ENCODE measurements at regions not wholly inside any gene's neighbourhood (a gene's known extent, or its start where the extent isn't known, plus 50 kb on each side); places are given as distances from the start of the nearest gene placed in this dataset.

DNA sequence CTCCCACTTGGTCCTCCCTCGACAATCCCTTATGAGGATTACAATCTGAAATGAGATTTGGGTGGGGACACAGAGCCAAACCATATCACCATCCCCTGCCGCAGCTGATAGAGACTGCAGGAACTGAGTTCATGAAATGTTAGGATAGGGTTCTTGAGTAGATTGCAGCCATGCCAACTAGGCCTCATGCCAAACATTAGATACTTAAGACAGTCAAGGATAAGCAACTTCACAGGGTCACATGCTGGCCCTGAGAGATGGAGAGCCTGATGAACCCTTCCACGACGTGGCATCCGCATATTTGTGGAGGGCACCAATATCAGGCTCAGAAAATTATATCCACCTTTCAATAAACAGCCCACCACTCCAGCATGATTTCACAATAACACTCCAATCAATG, 121.3 kb downstream of the ALDH8A1 start:
- Histone ChIP-seq H3K4me3 (no peak overlapping the region), H3K4me1 (no peaks in the 10 kb centered on the region), H3K4me2 (no peak overlapping the region), H3K27ac (no peak overlapping the region), H3K9me3 (0 out of 3 replicates have a peak, but pooled peaks cover 3% of the 10 kb centered on the region)
- 78% methylated on average over 5 of the region's 5 CpGs for WGBS (ENCODE audit: missing lambda C conversion rate)
- ChIA-PET CTCF (interaction anchor here (1.9 kb wide), 1 partner anchor 672 kb away, joined by 8 read pairs; no protein-coding TSS in a partner anchor), POLR2A (no interaction called here)
- TF ChIP-seq, protein P1, sequence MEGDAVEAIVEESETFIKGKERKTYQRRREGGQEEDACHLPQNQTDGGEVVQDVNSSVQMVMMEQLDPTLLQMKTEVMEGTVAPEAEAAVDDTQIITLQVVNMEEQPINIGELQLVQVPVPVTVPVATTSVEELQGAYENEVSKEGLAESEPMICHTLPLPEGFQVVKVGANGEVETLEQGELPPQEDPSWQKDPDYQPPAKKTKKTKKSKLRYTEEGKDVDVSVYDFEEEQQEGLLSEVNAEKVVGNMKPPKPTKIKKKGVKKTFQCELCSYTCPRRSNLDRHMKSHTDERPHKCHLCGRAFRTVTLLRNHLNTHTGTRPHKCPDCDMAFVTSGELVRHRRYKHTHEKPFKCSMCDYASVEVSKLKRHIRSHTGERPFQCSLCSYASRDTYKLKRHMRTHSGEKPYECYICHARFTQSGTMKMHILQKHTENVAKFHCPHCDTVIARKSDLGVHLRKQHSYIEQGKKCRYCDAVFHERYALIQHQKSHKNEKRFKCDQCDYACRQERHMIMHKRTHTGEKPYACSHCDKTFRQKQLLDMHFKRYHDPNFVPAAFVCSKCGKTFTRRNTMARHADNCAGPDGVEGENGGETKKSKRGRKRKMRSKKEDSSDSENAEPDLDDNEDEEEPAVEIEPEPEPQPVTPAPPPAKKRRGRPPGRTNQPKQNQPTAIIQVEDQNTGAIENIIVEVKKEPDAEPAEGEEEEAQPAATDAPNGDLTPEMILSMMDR (IDR thresholded peaks at IDR 0.05) = no peak
- TF ChIP-seq JUN (IDR thresholded peaks at IDR 0.05) = no peak
- no peak for TF ChIP-seq ESRRA (IDR thresholded peaks at IDR 0.05; ENCODE audit: borderline replicate concordance, low read length)
- TF ChIP-seq, protein P2, sequence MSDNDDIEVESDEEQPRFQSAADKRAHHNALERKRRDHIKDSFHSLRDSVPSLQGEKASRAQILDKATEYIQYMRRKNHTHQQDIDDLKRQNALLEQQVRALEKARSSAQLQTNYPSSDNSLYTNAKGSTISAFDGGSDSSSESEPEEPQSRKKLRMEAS (IDR thresholded peaks at IDR 0.05) = no peak
- no peak for TF ChIP-seq CHD2 (IDR thresholded peaks at IDR 0.05; ENCODE audit: low read length, partially characterized antibody)
- no peak for TF ChIP-seq HOXB5 (CRISPR knock-in tag; IDR thresholded peaks at IDR 0.05)
- no peak for TF ChIP-seq ZFP36 (IDR thresholded peaks at IDR 0.05; ENCODE audit: borderline replicate concordance, partially characterized antibody)
- no peak for TF ChIP-seq BHLHE40 (IDR thresholded peaks at IDR 0.05; ENCODE audit: low read depth, low read length)
- TF ChIP-seq, protein P3, sequence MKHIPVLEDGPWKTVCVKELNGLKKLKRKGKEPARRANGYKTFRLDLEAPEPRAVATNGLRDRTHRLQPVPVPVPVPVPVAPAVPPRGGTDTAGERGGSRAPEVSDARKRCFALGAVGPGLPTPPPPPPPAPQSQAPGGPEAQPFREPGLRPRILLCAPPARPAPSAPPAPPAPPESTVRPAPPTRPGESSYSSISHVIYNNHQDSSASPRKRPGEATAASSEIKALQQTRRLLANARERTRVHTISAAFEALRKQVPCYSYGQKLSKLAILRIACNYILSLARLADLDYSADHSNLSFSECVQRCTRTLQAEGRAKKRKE (CRISPR knock-in tag; IDR thresholded peaks at IDR 0.05; ENCODE audit: low read depth) = no peak
- TF ChIP-seq, protein P4, sequence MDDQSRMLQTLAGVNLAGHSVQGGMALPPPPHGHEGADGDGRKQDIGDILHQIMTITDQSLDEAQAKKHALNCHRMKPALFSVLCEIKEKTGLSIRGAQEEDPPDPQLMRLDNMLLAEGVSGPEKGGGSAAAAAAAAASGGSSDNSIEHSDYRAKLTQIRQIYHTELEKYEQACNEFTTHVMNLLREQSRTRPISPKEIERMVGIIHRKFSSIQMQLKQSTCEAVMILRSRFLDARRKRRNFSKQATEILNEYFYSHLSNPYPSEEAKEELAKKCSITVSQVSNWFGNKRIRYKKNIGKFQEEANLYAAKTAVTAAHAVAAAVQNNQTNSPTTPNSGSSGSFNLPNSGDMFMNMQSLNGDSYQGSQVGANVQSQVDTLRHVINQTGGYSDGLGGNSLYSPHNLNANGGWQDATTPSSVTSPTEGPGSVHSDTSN (IDR thresholded peaks at IDR 0.05) = no peak
- TF ChIP-seq, protein P5, sequence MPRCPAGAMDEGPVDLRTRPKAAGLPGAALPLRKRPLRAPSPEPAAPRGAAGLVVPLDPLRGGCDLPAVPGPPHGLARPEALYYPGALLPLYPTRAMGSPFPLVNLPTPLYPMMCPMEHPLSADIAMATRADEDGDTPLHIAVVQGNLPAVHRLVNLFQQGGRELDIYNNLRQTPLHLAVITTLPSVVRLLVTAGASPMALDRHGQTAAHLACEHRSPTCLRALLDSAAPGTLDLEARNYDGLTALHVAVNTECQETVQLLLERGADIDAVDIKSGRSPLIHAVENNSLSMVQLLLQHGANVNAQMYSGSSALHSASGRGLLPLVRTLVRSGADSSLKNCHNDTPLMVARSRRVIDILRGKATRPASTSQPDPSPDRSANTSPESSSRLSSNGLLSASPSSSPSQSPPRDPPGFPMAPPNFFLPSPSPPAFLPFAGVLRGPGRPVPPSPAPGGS (IDR thresholded peaks at IDR 0.05) = no peak
- TF ChIP-seq NFE2L2 (conservative IDR thresholded peaks at IDR 0.05; ENCODE audit: low read length) = no peak
- TF ChIP-seq MAFK (IDR thresholded peaks at IDR 0.05; ENCODE audit: partially characterized antibody) = no peak
- TF ChIP-seq POLR2AphosphoS2 (conservative IDR thresholded peaks at IDR 0.05; ENCODE audit: low read length) = no peak
- no peak for TF ChIP-seq ZSCAN20 (CRISPR knock-in tag; IDR thresholded peaks at IDR 0.05)
- TF ChIP-seq KDM5A (IDR thresholded peaks at IDR 0.05) = no peak
- TF ChIP-seq KDM1A (IDR thresholded peaks at IDR 0.05; ENCODE audit: low read depth) = no peak
- FAIRE-seq (no peak), ATAC-seq (no peak), DNase-seq (ENCODE audit: low read depth in 1 of 2, low spot score in 1 of 2) (no peak)

DNA sequence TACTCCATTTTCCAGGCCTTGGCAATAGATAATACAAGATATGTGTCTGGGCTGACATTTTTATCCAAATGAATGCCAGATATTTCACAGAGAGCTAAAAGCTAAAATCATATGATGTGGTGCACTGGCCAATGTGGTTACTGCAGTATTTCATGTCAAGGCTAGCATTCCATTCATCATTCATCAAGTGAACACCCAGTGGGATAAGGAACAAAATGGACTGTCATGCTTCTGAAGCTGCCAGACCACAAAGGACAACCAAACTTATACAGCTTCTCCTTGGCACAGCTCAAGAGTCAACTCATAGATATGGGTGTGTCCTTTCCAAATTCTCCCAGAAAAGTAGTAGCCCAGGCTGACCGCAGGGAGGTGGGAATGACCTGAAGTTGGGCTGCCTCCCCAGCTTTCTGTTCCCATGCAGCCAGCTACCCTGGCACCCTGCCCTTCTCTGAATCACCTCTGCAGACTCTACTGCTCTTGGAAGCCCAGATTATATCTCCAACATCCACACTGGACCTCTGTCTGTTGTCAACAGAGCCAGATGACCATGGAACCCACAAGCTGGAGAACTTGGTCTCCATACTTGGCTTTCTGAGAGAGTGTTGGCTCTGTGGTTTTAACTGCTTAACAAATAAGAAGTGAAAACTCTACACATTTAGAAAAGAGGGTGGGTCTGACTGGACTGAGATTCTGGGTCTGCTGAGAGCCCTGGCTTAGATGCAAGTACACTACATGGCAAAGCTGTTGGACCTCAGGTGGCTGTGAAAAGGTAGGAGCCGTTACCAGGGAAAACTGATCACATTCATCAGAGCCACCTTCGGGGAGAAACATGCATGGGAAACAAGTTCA, 122.8 kb downstream of the ALDH8A1 start:
- Histone ChIP-seq H3K4me3 (no peak overlapping the region), H3K9me3 (0 out of 3 replicates have a peak, but pooled peaks cover 3% of the 10 kb centered on the region), H3K4me2 (no peak overlapping the region), H3K27ac (no peak overlapping the region), H3K4me1 (peaks cover 6% of the 10 kb centered on the region; the same call in 2 of the 3 replicates)
- DNase-seq (ENCODE audit: low read depth in 1 of 2, low spot score in 1 of 2) (no peak), ATAC-seq (no peak), FAIRE-seq (no peak)
- 74% methylated on average over 3 of the region's 3 CpGs for WGBS (ENCODE audit: missing lambda C conversion rate)
- ChIA-PET CTCF (interaction anchor here (0.7 to 6.7 kb wide), 5 partner anchors 10 to 670 kb away, joined by 3 to 35 read pairs (median 4); no protein-coding TSS in a partner anchor), POLR2A (interaction anchor here (0.8 kb wide), 1 partner anchor 9 kb away, joined by 4 read pairs; no protein-coding TSS in a partner anchor)
- TF ChIP-seq HDAC2 (IDR thresholded peaks at IDR 0.05) (no peak), ESRRA (IDR thresholded peaks at IDR 0.05; ENCODE audit: borderline replicate concordance, low read length) (no peak), CEBPB (IDR thresholded peaks at IDR 0.05) (no peak), CHD2 (IDR thresholded peaks at IDR 0.05; ENCODE audit: low read length, partially characterized antibody) (no peak), EHMT2 (IDR thresholded peaks at IDR 0.05; ENCODE audit: low read depth) (no peak), CHD4 (IDR thresholded peaks at IDR 0.05; ENCODE audit: borderline replicate concordance) (no peak), RAD21 (conservative IDR thresholded peaks at IDR 0.05 in 1 of 2, IDR thresholded peaks at IDR 0.05 in 1 of 2) (no peak)
- TF ChIP-seq, protein P4 (IDR thresholded peaks at IDR 0.05) = no peak
- TF ChIP-seq, protein P1 (IDR thresholded peaks at IDR 0.05) = no peak
